Vagina (tissue), 2 donors: ENCODE measurements at regions not wholly inside any gene's neighbourhood (a gene's known extent, or its start where the extent isn't known, plus 50 kb on each side); places are given as distances from the start of the nearest gene placed in this dataset.

Source experiments
- POLR2A ChIP-seq, 2 donors: fragments of 450-650 bp; IDR thresholded peaks; one replicate each; pipeline ENCODE4 v1.6.1; 2017; ENCODE audit warnings: antibody characterized with exemption in 2 of 2, mild to moderate bottlenecking in 2 of 2, moderate library complexity in 2 of 2
- TF ChIP-seq, protein P1 (sequence below), 3 experiments: fragments of 450-650 bp in 2 of 3; fragments of 200-600 bp in 1 of 3; sonication (generic) in 1 of 3; IDR thresholded peaks; one replicate each; pipeline ENCODE4 v1.5.1; 2017 to 2019; ENCODE audit warnings: antibody characterized with exemption in 3 of 3, mild to moderate bottlenecking in 2 of 3, moderate library complexity in 2 of 3

- no peak for TF ChIP-seq POLR2A (IDR thresholded peaks at IDR 0.05)
- TF ChIP-seq, protein P1, sequence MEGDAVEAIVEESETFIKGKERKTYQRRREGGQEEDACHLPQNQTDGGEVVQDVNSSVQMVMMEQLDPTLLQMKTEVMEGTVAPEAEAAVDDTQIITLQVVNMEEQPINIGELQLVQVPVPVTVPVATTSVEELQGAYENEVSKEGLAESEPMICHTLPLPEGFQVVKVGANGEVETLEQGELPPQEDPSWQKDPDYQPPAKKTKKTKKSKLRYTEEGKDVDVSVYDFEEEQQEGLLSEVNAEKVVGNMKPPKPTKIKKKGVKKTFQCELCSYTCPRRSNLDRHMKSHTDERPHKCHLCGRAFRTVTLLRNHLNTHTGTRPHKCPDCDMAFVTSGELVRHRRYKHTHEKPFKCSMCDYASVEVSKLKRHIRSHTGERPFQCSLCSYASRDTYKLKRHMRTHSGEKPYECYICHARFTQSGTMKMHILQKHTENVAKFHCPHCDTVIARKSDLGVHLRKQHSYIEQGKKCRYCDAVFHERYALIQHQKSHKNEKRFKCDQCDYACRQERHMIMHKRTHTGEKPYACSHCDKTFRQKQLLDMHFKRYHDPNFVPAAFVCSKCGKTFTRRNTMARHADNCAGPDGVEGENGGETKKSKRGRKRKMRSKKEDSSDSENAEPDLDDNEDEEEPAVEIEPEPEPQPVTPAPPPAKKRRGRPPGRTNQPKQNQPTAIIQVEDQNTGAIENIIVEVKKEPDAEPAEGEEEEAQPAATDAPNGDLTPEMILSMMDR (IDR thresholded peaks at IDR 0.05): no peak
Measured at GRCh38 chr7:56174346-56174874, 58.2 kb upstream of the NUPR2 start.
